CD4-positive, alpha-beta T cell treated with Interferon alpha-2 for 1 hour (primary cell): ENCODE measurements at regions not wholly inside any gene's neighbourhood (a gene's known extent, or its start where the extent isn't known, plus 50 kb on each side); places are given as distances from the start of the nearest gene placed in this dataset.
"Not testable (repeated sequence)": the region's sequence is repeated elsewhere in the genome, so short reads cannot be mapped to it uniquely, and the experiment has no call there.

Source experiments
- DNase-seq, 2 donors: peaks; one replicate each; pipeline ENCODE4 v3.0.0-alpha.2; 2020 to 2022

- DNase-seq, result no peak
Measured at GRCh38 chr10:36428507-36428906, 696.9 kb upstream of the ANKRD30A start.

DNA sequence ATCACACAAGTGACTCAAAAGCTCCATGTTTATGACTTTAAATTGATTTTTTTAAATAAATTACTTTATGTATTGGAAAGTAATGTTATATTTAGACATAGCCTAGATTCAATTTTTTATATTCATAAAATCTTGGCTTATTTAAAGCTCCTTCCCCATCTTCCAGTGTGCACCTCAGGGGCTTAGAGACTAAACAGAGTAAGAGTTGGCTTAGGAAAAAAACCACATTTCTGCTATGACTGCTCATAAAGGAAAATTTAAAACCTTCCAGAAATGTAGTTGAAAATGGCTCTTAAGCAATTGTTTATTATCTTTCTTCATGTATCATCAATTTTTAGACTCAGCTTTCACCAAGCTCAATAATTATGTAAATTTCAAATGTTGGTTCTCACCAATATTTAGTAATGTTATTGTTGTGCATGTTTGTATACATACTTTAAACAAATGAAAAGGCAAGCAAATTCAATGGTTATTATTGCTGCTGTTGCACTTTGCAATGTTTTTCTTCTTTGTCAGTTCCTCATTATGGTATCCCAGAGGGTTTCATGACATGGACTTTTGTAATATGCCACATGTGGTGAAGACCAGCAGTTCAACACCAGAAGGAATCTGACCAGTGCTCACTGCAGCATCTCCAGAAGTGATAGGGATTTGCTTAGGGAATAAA lies 700.1 kb upstream of the ANKRD30A start:
- no peak for DNase-seq

DNA sequence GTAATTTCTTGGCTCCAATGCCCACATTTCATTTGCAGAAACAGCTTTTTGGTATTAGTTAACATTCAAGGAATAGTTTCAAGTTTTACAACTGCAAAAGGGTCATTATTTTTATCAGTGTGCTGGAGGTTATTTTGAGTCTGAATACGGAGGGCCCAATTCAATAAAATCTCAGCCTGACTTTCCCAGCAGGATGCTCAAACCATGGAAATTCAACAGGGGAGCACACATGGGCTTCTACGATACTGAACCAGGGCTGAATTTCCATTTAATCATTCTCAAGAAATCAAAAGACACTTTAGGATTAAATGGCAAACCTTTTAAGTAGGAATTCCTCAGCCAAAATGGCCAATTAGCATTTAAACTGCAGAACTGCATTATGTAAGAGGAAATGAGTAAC lies 700.9 kb upstream of the ANKRD30A start:
- no peak for DNase-seq

GRCh38 chr10:36423821-36424248 lies 701.6 kb upstream of the ANKRD30A start:
- no peak for DNase-seq

DNA sequence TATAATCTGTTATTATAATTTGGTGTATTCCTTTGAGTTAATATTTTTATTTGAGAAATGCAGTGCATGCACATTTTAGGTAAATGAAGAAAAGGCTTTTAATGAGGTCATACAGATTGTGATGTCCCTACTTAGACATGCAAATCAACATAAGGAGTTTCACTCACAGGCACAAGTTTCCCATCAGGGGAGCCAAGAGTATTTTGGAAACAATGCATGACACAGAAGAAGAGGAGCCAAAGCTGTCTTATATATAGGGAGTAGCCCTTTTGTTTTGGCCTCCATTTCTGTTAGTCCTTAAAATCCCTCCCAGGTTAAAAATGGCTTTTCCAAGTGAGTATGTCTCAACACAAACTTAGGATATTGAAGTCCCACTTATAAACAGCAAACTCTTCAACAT lies 703.4 kb upstream of the ANKRD30A start:
- no peak for DNase-seq

DNA sequence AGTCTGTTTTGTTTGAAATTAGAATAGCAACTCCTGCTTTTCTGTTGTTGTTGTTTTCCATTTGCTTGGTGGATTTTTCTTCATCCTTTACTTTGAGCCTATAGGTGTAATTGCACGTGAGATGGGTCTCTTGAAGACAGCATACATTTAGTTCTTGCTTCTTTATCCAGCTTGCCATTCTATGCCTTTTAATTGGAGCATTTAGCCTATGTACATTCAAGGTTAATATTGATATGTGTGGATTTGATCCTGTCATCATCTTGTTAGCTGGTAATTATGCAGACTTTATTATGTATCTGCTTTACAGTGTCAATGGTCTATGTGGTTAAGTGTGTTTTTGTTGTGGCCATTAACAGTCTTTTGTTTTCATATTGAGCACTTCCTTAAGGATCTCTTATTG lies 708.9 kb upstream of the ANKRD30A start:
- no peak for DNase-seq

- no peak for DNase-seq
Measured at GRCh38 chr10:36412942-36413341, 712.5 kb upstream of the ANKRD30A start.

DNA sequence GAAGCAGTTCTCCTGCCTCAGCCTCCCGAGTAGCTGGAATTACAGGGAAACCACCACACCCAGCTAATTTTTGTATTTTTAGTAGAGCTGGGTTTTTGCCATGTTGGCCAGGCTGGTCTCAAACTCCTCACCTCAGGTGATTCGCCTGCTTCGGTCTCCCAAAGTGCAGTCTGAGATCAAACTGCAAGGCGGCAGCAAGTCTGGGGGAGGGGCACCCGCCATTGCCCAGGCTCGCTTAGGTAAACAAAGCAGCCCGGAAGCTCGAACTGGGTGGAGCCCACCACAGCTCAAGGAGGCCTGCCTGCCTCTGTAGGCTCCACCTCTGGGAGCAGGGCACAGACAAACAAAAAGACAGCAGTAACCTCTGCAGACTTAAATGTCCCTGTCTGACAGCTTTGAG lies 725.2 kb upstream of the ANKRD30A start:
- not testable (repeated sequence) for DNase-seq

- DNase-seq, result no peak
Measured at GRCh38 chr10:36393801-36394200, 731.6 kb upstream of the ANKRD30A start.

- no peak for DNase-seq
Measured at GRCh38 chr10:36391405-36391804, 734.0 kb upstream of the ANKRD30A start.

- no peak for DNase-seq
Measured at GRCh38 chr10:36390221-36390620, 735.2 kb upstream of the ANKRD30A start.

- DNase-seq, result no peak
Measured at GRCh38 chr10:36388166-36388565, 737.2 kb upstream of the ANKRD30A start.

DNA sequence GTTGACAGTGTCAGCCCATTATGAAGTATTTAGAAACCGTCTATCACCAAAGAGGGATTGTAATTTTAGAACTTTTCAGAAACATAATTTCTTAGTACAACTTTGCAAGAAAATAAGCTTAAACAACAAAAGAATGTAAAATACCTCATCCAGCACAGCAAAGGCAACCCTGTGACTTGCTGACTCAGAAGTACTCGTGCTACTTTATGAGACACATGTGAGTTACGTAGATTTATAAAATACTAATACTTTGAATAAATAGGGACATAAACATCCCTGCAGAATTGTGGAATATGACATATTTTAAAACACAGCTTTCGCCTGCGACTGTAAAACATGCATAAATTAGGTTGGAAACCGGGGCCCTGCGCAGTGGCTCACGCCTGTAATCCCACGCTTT lies 739.7 kb upstream of the ANKRD30A start:
- no peak for DNase-seq

GRCh38 chr10:36383349-36383748 lies 741.3 kb upstream of the FZD8 start:
- DNase-seq, result no peak

DNA sequence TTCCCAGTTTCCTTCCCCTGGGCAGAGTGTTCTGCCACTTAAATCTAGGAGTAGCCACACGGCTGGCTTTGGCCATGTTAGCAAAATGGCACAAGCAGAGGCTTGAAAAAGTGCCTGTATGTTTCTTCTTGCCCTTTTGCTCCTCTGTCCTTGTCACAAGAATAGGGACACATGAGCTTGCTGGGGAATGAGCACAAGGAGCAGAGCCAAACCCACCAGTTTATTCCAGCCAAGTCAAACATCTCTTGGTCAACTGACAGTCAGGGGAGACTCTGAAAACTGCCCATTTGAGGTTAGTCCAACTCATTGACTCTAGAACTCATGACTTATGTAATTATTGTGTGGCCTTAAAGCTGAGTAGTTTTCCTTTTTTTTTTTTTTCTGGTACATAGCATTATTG lies 739.7 kb upstream of the FZD8 start:
- no peak for DNase-seq

DNA sequence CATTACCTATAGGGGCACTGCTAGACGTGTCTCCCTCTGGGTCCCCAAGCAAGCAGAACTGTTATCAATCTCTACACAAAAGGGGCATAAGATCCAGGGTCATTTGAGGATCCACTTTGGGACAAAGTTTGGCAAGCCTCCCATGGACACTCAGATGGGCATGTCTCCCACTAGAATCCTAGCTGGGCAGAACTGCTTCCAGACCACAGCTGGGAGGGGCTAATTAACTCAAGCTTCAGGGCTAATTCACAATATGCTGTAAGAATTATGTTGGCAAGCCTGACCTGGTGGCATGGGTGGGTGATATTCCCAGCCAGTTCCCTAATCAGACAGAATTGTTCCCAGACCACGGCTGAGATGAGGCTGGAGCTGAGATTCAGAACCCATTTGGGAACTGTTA lies 738.4 kb upstream of the FZD8 start:
- no peak for DNase-seq

- no peak for DNase-seq
Measured at GRCh38 chr10:36375107-36375506, 733.0 kb upstream of the FZD8 start.

GRCh38 chr10:36373424-36374096 lies 731.5 kb upstream of the FZD8 start:
- no peak for DNase-seq

- DNase-seq, result no peak
Measured at GRCh38 chr10:36367362-36367761, 725.3 kb upstream of the FZD8 start.

DNA sequence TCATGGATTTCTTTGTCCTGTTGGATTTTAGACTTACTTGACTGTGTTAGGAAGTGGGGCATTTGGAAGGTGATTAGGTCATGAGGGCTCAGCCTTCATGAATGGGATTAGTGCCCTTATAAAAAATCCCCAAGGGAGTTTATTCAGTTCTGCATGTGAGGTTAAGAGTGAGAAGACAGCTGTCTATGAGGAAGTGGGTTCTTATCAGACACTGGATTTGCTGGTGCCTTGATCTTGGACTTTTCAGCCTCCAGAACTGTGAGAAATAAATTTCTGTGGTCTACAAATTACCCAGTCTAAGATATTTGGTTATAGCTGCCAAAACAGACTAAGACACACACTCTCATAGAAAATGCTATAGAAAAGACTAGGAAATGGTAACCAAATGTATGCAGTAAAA lies 724.7 kb upstream of the FZD8 start:
- no peak for DNase-seq

DNA sequence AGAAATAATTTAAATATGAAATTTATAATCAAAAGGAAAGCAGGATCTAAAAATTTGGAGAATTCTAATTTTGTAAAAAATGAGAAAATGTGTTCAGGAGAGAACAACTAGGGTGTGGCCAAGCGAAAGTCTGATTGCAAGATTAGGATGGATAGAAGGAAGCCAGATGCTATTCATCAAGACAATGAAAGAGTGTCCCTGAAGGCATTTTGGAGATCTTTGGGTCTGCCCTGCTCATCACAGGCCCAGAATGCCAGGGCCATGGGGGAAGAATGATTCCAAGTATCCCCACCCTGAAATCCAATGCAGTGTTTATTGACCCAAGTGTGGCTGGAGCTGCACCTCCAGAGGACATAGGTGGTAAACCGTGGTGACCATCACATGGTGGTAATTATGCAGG lies 724.0 kb upstream of the FZD8 start:
- DNase-seq, result no peak

GRCh38 chr10:36362257-36362656 lies 720.2 kb upstream of the FZD8 start:
- no peak for DNase-seq

DNA sequence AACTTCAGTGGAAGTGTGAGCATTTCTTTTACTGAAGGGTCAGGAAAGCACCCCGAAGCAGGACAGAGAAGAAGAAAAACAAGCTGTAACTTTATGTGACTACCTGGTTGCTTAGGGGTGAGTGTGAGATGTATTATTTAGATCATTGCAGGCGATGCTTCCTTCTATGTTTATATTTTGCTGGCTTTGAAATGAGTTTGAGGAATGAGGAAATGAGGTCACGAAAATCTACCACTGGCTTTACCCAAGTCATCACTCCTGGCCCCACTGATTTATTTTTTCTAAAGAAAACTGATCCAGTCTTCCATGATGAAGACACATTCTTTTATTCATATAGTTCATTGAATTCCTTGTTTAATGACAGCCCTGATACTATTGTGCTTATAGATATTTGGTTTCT lies 716.6 kb upstream of the FZD8 start:
- no peak for DNase-seq

DNA sequence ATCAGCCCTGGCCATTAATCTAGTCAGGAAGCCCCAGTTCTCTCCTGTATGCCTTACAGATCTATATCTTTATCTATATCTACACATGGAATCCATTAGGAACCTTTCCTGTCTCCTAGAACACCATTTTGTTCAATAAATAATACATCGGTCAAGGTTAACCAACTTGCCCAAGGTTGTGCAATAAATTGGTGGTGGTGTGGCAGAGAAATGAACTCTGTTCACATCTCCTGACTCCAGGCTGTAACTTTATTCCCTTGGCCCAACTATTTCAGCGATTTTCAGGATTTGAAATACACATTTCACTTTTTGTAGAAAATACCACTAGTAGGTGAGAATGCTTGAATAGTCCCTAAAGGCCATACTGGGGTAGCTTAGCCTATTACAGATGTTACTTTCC lies 712.5 kb upstream of the FZD8 start:
- no peak for DNase-seq

GRCh38 chr10:36351159-36351558 lies 709.1 kb upstream of the FZD8 start:
- DNase-seq, result no peak
